ENCODE measurements at regions not wholly inside any gene's neighbourhood (a gene's known extent, or its start where the extent isn't known, plus 50 kb on each side); places are given as distances from the start of the nearest gene placed in this dataset.
"Not testable (repeated sequence)": the region's sequence is repeated elsewhere in the genome, so short reads cannot be mapped to it uniquely, and the experiment has no call there.

DNA sequence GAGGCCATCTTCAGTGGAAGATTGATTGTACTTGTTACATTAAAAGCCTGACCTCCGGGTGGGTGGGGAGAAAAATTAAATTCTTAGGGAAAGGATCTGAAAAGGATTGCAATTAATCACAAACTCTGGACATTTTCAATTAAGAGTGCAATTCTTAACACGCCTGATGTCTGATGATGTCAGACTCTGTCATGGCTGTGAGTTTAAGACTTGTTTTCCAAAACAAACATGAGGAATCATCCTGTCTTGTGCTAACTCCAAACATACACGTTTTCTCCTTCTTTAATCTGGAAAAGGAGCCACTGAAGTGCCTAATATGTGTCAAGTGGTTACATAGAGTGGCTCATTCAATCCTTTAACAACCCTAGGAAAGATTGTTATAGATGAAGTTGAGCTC lies 60.4 kb upstream of the SMIM23 start (continued):
- TF ChIP-seq TCF7 (CRISPR knock-in tag; IDR thresholded peaks at IDR 0.05; ENCODE audit: low read depth) (no peak), RORB (CRISPR knock-in tag; IDR thresholded peaks at IDR 0.05) (no peak)
- TF ChIP-seq, protein P1, sequence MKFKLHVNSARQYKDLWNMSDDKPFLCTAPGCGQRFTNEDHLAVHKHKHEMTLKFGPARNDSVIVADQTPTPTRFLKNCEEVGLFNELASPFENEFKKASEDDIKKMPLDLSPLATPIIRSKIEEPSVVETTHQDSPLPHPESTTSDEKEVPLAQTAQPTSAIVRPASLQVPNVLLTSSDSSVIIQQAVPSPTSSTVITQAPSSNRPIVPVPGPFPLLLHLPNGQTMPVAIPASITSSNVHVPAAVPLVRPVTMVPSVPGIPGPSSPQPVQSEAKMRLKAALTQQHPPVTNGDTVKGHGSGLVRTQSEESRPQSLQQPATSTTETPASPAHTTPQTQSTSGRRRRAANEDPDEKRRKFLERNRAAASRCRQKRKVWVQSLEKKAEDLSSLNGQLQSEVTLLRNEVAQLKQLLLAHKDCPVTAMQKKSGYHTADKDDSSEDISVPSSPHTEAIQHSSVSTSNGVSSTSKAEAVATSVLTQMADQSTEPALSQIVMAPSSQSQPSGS (CRISPR knock-in tag; IDR thresholded peaks at IDR 0.05; ENCODE audit: borderline replicate concordance, low read depth), result no peak

- H3K27me3 Mint-ChIP-seq (ENCODE audit: low read depth); H3K4me3 Mint-ChIP-seq; H3K27ac Mint-ChIP-seq; POLR2A ChIA-PET; DNase-seq (ENCODE audit: low spot score); CTCF ChIA-PET; ATAC-seq: not testable (repeated sequence)
- Mint-ChIP-seq H3K36me3 (peaks cover 22% of the 10 kb centered on the region), H3K4me1 (peaks cover 15% of the 10 kb centered on the region), H3K9me3 (peaks cover 40% of the 10 kb centered on the region)
Observed at GRCh38 chr5:171726819-171727218, 58.8 kb upstream of the SMIM23 start.

DNA sequence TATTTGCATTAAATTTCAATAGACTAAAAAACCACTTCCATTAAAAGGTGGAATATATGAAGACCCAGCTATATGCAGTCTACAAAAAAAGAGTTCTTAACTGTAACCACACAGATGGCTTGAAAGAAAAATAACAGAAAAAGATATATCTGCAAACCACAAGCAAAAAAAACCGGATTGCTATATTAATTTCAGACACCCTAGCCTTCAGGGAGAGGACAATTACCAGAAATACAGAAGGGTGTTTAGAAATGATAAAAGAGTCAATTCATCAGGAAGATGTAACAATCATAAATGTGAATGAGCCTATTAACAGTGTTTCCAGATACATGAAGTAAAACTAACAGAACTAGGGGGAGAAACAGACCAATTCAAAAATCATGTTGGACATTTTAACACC lies 56.9 kb upstream of the SMIM23 start:
- TF ChIP-seq, protein P2, sequence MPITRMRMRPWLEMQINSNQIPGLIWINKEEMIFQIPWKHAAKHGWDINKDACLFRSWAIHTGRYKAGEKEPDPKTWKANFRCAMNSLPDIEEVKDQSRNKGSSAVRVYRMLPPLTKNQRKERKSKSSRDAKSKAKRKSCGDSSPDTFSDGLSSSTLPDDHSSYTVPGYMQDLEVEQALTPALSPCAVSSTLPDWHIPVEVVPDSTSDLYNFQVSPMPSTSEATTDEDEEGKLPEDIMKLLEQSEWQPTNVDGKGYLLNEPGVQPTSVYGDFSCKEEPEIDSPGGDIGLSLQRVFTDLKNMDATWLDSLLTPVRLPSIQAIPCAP (CRISPR knock-in tag; IDR thresholded peaks at IDR 0.05), result no peak
- TF ChIP-seq, protein P3, sequence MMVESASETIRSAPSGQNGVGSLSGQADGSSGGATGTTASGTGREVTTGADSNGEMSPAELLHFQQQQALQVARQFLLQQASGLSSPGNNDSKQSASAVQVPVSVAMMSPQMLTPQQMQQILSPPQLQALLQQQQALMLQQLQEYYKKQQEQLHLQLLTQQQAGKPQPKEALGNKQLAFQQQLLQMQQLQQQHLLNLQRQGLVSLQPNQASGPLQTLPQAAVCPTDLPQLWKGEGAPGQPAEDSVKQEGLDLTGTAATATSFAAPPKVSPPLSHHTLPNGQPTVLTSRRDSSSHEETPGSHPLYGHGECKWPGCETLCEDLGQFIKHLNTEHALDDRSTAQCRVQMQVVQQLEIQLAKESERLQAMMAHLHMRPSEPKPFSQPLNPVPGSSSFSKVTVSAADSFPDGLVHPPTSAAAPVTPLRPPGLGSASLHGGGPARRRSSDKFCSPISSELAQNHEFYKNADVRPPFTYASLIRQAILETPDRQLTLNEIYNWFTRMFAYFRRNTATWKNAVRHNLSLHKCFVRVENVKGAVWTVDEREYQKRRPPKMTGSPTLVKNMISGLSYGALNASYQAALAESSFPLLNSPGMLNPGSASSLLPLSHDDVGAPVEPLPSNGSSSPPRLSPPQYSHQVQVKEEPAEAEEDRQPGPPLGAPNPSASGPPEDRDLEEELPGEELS (CRISPR knock-in tag; IDR thresholded peaks at IDR 0.05), result no peak
- TF ChIP-seq USF1 (CRISPR knock-in tag; IDR thresholded peaks at IDR 0.05) (no peak), CTCF (IDR thresholded peaks at IDR 0.05) (no peak), ARID4B (CRISPR knock-in tag; IDR thresholded peaks at IDR 0.05; ENCODE audit: borderline replicate concordance) (no peak)
- CTCF ChIA-PET, result no interaction called here
- POLR2A ChIA-PET, result no interaction called here
- no peak for ATAC-seq
- Mint-ChIP-seq H3K27ac (no peak overlapping the region), H3K4me3 (no peak overlapping the region), H3K36me3 (peaks cover 22% of the 10 kb centered on the region), H3K9me3 (peaks cover 40% of the 10 kb centered on the region), H3K4me1 (peaks cover 9% of the 10 kb centered on the region; the same call in 1 of the 2 replicates), H3K27me3 (ENCODE audit: low read depth) (peaks cover 5% of the 10 kb centered on the region; the same call in 1 of the 2 replicates)
- DNase-seq (ENCODE audit: low spot score), result no peak

Measured in WTC11 (cell line).